Mammary epithelial cell (primary cell): ENCODE measurements at regions not wholly inside any gene's neighbourhood (a gene's known extent, or its start where the extent isn't known, plus 50 kb on each side); places are given as distances from the start of the nearest gene placed in this dataset.

Source experiments
- CTCF ChIP-seq, 2 donors: IDR thresholded peaks in 1 of 2; conservative IDR thresholded peaks in 1 of 2; 2 replicates each; pipeline ENCODE4 v1.5.1; 2011 to 2012; ENCODE audit warnings: inconsistent platforms in 2 of 2, low read length in 2 of 2, mild to moderate bottlenecking in 2 of 2, control low read depth in 1 of 2, low read depth in 1 of 2; ENCODE audit not compliant: insufficient read depth in 1 of 2; ENCODE audit errors: extremely low read depth in 1 of 2
- EZH2 ChIP-seq: IDR thresholded peaks from 2 replicates; pipeline ENCODE4 v1.6.1; 2012; ENCODE audit warnings: low read length, inconsistent platforms, borderline replicate concordance

- TF ChIP-seq EZH2, result no peak
- TF ChIP-seq CTCF (conservative IDR thresholded peaks at IDR 0.05 in 1 of 2, IDR thresholded peaks at IDR 0.05 in 1 of 2; ENCODE audit: extremely low read depth in 1 of 2, insufficient read depth in 1 of 2, low read depth in 1 of 2, low read length in 2 of 2), result no peak
These were observed 53.5 kb upstream of the ZNF728 start for GRCh38 chr19:23056516-23056915.
